NCI-H524 (cell line): ENCODE measurements at regions not wholly inside any gene's neighbourhood (a gene's known extent, or its start where the extent isn't known, plus 50 kb on each side); places are given as distances from the start of the nearest gene placed in this dataset.
"Not testable (repeated sequence)": the region's sequence is repeated elsewhere in the genome, so short reads cannot be mapped to it uniquely, and the experiment has no call there.

Experiments
- DNase-seq, 2 experiments: peaks; one replicate each; lab custom pipeline; 2025; lab: John Stamatoyannopoulos, UW

GRCh38 chr15:35929740-35930444, 383.9 kb upstream of the DPH6 start:
- DNase-seq: no peak

DNA sequence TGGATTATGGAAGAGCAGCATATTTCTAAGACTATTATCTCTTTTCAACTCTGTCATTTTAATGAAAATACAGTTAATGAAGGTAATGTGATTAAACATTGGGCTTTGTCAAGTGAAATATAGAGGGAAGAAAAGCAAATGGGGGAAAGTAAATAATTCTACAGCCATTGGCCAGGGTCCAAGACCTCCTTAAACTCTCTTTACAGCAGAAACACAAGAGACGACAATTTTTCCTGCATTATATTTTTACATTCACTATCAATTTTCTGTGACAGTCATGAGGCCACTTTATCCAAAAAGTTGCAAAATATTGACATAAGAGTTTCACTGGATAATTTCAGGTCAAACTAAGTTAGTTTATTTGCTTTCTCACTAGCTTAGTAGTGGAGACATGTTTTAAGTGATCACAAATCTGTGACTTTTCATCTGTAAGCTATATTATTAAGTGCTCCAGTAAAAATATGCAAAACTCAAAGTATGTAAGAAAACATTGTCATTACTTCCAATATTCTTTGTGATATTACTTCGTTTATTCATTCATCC, 385.9 kb upstream of the DPH6 start:
- DNase-seq: no peak

GRCh38 chr15:35932531-35932930, 386.6 kb upstream of the DPH6 start:
- no peak for DNase-seq

GRCh38 chr15:35933531-35933930, 387.6 kb upstream of the DPH6 start:
- DNase-seq: no peak

DNA sequence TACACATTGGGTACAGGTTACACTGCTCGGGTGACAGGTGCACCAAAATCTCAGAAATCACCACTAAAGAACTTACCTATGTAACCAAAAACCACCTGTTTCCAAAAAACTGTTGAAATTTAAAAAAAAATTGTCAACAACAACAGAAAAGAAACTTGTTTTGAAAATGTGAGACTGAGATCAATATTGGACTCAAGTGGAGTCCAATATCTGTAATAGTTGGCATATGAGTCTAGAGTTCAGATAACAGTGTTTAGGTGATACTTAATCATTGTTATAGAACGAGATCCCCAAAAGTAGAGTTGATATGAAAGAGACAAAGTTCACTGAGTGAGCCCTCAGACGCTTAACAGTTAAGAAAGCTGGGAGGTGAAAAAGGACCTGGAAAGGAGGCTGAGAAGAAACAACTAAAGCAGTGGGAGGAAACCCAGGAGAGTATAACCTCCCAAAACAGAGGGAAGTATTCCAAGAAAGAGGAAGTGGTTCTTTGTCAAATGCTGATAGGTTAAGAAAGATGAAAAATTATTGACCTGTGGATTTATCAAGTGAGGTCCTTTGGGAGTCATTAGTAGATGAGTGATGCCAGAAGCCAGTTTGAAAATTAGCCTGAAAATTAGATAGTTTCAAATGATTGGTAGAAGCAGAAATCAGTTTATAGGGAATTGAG, 388.6 kb upstream of the DPH6 start:
- DNase-seq: no peak

DNA sequence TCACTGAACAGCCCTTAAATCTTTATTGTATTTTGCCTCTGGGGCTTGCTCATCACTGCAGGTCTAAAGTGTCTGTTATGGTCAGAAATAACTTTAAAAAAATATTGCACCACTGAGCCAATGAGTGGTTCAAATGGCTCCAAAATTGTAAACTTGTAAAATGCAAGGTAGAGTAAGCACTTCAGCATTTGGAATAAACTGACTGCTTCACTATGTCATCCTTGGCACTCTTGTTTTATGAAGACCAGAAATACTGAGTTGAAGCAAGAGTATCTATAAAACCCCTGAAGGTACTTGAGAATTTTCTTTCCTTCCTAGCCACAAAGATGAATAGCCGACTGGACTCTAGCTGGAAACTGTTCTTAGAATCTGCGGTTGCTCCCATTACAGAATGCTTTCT, 390.3 kb upstream of the DPH6 start:
- no peak for DNase-seq

- no peak for DNase-seq
Measured at GRCh38 chr15:35937380-35937779, 391.4 kb upstream of the DPH6 start.

- DNase-seq: no peak
Measured at GRCh38 chr15:35944945-35945585, 399.1 kb upstream of the DPH6 start.

GRCh38 chr15:35953424-35953823, 407.5 kb upstream of the DPH6 start:
- DNase-seq: no peak

GRCh38 chr15:35956056-35956455, 410.1 kb upstream of the DPH6 start:
- DNase-seq: peak in 1 of 2 experiments; percentile 62

DNA sequence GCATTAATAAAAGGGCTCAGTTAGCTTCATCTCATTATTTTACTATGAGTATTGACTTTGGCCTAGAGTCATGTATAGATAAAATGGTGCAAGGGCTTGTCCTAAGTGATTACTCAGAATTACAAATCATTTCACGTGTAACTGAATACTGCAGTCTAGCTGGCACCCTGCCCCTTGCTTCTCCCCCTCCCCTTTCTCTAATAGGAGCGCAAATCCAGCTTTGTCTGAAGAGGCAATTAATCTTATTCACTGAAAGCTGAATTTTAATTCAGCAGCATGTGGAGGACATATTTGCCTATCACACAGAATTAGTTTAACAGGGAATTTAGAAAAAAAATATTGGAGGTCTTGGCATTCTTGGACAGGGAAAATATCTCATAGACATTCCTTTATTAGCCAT, 412.1 kb upstream of the DPH6 start:
- DNase-seq: peak; percentile 93 to 96

- DNase-seq: no peak
Measured at GRCh38 chr15:35958975-35959374, 413.0 kb upstream of the DPH6 start.

GRCh38 chr15:35963326-35963725, 417.4 kb upstream of the DPH6 start:
- DNase-seq: no peak

GRCh38 chr15:35966781-35967180, 420.8 kb upstream of the DPH6 start:
- peak in 1 of 2 experiments; percentile 6 for DNase-seq

GRCh38 chr15:35967968-35968367, 422.0 kb upstream of the DPH6 start:
- DNase-seq: not testable (repeated sequence)

GRCh38 chr15:35973029-35973428, 427.1 kb upstream of the DPH6 start:
- no peak for DNase-seq

- no peak for DNase-seq
Measured at GRCh38 chr15:35974052-35974451, 428.1 kb upstream of the DPH6 start.

GRCh38 chr15:35975941-35976340, 430.0 kb upstream of the DPH6 start:
- DNase-seq: no peak

GRCh38 chr15:35979608-35980007, 433.6 kb upstream of the DPH6 start:
- DNase-seq: peak in 1 of 2 experiments; percentile 14

GRCh38 chr15:35980719-35981118, 434.8 kb upstream of the DPH6 start:
- no peak for DNase-seq

- no peak for DNase-seq
Measured at GRCh38 chr15:35986191-35986721, 440.3 kb upstream of the DPH6 start.

GRCh38 chr15:35987056-35987455, 441.1 kb upstream of the DPH6 start:
- no peak for DNase-seq

GRCh38 chr15:35991386-35991785, 445.4 kb upstream of the DPH6 start:
- no peak for DNase-seq
